Skin of body (tissue), 1 donor: ENCODE measurements at regions not wholly inside any gene's neighbourhood (a gene's known extent, or its start where the extent isn't known, plus 50 kb on each side); places are given as distances from the start of the nearest gene placed in this dataset.
"Not testable (repeated sequence)": the region's sequence is repeated elsewhere in the genome, so short reads cannot be mapped to it uniquely, and the experiment has no call there.

Source experiments
- DNase-seq: peaks from one replicate; lab custom pipeline; 2025; lab: John Stamatoyannopoulos, UW

DNA sequence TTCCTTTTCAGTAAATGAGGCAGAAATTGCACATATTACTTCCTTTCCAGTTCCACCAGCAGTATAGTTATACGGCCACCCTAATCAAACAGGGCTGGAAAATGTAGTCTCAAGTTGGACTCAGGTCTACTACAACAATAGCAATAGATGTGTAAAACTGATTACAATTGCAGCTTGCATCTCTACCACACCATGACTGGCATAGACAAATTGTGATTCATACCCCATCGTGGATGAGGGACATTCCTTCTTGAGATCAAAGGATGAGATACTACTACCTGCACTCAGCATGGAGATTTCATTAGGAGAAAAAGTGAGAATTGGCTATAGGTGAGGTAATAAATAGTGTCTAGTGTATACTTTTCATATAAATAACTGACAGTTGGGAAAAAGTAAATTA lies 1220.8 kb downstream of the TYW1 start:
- DNase-seq: no peak

DNA sequence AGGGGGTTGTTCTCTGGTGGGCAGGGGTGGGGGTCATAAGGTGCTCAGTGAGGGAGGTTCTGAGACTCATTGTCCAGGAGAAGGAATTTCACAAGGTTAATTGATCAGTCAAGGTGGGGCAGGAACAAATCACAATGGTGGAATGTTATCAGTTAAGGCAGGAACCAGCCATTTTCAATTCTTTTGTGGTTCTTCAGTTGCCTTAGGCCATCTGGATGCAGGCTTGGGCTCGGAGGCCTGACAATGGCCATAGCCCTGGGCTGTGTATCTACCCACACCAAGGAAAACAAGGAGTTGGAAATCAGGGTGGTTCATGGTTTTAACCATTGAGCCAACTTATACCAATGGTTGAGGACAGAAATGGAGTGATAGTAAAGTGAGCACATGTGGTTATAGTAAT lies 1221.8 kb downstream of the TYW1 start:
- no peak for DNase-seq

DNA sequence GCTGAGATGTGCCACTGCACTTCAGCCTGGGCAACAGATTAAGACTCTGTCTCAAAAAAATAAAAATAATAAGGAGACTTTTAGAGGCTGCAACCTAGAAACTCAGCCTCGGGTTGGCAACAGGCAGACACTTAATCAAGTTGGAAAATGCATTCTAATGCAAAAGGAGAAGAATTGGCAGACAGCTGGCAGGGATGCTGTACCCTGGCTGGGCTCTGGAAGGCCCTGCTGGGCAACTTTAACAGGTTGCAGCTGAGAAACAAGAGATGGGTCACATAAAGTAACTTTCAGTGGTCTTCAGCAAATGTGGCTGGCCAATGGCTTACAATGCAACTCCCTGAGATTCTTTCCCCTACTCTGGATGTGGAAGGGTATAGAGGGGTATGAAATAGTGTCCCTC lies 1225.7 kb downstream of the TYW1 start:
- DNase-seq: no peak

DNA sequence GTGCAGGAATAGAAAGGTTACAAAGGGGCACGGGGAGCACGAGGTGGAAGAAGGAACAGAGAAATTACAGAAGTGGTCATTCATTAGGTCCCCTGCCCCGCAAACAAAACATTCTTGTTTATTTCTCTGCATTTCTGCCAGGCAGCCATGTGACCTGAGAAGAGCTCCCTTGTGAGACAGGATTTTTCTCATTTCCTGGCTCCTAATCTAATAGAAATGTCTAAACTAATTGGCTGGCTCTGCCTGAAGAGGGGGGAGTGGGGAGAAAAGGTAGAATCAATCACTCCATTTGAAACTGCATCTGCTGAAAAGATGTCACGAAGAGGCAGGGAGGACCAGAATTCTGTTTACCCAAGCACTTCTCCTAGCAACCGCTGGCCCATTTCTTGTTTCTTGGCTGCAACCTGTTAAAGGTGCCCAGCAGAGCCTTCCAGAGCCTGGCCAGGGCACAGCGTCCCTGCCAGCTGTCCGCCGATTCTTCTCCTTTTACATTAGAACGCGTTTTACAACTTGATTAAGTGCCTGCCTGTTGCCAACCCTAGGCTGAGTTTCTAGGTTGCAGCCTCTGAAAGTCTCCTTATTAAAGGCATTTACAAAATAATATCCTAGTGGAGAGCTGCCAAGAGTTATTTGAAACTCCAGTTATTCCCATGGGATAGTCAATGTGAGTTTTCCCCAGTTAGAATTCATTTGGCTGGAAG lies 1227.6 kb downstream of the TYW1 start:
- DNase-seq: peak; percentile 14

DNA sequence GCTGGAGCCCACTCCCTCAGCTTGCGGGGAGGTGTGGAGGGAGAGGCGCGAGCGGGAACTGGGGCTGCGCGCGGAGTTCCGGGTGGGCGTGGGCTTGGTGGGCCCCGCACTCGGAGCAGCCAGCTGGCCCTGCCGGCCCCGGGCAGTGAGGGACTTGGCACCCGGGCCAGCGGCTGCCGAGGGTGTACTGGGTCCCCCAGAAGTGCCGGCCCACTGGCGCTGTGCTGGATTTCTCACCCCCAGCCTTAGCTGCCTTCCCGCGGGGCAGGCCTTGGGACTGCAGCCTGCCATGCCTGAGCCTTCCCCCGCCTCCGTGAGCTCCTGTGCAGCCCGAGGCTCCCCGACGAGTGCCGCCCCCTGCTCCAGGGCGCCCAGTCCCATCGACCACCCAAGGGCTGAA lies 1234.4 kb downstream of the TYW1 start:
- not testable (repeated sequence) for DNase-seq

DNA sequence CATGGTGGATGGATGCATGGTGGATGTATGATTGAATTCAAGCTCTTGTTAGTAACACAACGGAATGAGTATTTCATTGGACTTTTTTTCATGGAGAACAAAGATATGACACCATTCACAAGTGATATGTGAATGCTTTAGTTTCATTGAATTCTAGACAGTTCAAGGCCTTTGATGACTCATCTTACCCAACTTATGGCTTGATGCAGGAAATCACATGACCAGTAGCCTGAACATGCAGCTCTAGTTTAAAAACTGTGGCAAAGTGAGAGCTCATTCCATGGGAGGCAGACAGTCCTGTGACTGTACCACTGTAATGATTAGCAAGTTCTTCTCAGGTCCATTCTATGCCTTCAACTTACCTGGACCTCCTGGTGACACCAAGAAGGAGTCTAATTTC lies 1239.3 kb downstream of the TYW1 start:
- DNase-seq: no peak

DNA sequence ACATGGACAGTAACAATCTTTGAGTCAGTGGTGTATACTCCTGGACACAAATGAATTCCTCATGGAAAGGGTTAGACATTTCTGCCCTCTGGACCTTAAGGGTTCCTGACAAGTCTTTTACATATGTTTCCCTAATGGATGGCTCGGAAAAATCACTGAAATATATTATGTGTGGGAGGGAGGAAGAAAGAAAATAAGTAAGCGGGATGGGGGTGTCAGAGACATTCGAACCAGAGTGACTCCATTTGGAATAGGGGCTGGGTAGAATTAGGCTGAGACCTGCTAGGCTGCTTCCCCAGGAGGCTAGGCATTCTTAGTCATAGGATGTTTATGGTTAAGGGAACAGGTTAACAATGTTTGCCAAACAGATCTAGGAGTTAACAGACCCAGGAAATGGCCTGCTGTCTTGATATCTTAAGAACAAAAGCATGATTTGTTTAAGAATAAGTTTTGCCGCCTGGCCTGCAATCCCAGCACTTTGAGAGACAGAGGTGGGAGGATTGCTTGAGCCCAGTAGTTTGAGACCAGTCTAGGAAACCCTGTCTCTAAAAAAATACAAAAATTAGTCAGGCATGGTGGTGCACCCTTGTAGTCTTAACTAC lies 1241.7 kb downstream of the TYW1 start:
- no peak for DNase-seq

DNA sequence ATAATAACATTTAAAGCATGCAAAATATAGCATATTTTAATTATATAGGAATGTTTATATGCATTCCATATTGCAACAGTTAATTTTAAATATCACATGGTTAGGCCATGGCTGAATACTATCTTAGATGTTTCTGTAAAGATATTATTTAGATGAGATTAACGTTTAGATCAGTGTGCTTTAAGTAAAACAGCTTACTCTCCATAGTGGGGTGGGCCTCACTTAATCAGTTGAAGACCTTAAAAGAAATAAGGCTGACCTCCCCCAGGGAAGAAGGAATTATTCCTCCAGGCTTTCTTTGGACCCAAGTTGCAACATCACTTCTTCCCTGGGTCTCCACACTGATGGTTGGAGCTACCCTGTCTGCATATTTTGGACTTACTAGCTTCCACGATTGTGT lies 1246.5 kb downstream of the TYW1 start:
- no peak for DNase-seq

DNA sequence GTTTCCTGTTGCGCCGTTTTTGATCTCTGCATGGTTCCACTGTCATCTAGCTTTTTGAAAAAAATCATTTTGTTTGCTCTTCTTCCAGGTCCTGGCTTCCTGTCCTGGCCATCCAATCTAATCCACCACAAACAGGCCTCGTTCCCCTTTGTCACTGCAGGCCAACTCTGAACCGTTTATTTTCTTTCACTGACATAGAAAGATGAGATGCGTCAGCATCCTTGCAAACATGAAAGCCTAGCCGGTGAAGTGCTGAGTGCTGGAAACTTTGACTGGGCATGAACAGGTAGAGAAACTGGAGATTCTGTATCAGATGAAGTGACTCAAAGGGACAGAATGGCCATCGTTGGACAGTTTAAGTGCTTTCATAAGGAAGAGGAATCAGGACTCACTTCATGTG lies 1247.8 kb downstream of the TYW1 start:
- DNase-seq: no peak

DNA sequence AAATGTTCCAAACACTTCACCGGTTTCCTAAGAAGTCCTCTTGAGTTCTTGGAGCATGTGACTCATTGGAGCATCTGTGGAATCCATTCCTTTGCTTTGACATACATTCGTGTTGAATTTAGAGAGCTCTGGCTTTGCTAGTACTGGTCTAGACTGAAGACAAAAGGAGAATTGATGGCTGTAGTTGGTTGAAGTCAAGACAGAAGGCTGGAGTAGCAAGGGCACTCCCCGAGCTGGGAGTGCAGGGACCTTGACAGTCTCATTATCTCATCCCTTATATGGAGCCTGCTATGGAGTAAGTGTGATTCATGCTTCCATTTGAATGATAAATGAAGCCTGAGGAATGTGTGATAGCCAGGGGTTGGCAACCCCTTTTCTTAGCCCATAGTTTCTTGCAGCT lies 1249.1 kb downstream of the TYW1 start:
- DNase-seq: no peak

DNA sequence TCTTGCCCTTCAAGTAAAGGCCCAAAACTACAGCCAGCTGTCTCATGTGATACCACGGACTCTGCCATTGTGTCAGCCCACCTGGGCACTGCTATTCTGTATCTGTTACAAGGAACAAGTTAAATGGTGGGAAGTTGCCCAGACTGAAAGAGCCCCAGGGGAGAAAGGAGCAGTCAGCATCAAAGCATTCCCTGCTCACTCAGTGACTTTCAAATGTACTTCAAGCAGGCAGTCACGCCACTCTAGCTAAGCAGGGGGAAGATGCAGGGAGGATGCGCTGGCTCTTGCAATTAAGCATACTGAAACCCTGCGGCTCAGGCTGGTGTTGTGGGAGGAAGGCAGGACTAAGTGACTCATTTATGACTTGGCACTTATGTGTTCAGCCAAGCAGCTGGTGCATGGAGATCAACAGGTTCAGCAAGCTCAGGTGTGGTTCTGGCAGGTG lies 1249.6 kb downstream of the TYW1 start:
- DNase-seq: no peak

DNA sequence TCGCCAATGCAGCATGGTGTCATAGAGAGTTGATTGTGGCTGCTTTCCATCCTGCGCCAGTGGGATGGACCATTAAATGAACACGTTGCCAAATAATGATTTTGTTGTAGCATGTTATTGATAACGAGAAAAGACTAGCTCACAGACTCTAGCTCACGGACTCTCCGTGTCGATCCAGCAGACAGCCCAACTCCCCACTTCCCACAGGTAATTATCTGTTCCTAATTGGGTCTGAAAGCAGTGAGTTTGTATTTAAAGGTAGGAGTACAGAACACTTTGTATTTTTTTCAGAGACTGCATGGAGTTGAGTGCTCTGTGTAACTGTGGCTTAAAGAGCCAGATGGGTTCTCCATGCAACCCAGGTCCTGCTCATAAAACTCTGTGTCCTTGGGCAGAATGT lies 1250.5 kb downstream of the TYW1 start:
- no peak for DNase-seq

DNA sequence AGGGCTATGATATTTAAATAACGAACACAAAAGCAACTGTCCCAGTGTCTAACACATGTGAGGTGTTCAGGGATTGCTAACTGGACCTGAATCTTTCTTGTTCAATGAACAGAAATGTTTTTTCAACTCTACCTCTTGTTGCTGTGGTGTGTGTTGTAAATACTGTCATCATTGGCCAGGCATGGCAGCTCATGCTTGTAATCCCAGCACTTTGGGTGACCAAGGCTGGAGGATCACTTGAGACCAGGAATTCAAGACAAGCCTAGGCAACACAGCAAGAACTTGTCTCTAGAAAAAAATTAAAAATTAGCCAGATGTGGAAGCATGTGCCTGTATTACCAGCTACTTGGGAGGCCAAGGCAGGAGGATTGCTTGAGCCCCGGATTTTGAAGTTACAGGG lies 1250.9 kb downstream of the TYW1 start:
- no peak for DNase-seq

DNA sequence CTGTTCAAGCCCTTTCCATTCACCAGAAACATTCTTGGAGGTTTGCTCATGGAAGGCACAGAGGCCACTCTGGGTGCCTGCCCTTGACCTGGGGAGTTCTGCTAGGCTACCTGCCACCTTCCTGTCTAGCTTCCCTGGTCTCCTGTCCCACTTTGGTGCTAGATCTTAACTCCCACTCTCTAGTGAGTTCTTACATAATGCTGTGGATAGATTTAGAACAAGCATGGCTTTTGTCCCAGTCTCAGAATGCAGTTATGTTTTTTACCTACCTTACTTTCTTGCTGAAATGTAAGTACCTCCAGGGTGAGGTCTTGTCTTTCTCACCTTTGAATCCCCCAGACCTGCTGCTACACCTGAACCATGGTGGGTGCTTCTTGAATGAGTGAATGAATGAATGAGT lies 1252.3 kb downstream of the TYW1 start:
- no peak for DNase-seq

DNA sequence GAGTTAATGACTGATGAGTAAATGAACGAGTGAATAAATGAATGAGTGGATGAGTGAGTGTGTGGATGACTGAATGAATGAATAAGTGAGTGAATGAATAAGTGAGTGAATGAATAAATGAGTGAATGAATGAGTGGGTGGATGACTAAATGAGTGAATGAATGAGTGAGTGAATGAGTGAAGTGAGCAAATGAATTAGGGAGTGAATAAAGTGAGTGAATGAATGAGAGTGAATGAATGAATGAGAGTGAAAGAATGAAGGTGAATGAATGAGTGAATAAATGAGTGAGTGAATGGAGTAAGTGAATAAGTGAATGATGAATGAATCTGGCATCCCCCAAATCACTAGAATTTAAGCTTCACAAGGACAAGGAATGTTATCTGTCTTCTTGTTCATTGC lies 1253.0 kb downstream of the TYW1 start:
- DNase-seq: no peak

DNA sequence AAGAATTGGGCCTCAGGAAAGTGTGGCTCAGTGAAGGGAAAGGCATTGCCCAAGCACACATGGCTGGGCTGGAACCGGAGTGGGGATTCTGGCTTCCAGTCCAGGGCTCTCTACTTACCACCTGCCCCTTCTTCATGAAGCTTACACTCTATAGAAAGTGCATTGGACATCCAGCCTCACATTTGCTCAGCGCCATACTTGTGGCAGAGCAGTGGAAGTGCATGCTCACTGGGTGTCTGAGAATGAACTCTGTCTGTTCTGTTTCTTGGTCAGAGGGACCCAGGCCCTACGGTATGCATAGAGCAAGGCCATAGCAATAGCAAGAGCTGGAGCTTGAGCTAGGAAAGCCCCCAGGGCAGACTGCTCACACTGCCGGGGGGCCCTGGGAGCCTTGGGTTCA lies 1253.5 kb downstream of the TYW1 start:
- DNase-seq: no peak

DNA sequence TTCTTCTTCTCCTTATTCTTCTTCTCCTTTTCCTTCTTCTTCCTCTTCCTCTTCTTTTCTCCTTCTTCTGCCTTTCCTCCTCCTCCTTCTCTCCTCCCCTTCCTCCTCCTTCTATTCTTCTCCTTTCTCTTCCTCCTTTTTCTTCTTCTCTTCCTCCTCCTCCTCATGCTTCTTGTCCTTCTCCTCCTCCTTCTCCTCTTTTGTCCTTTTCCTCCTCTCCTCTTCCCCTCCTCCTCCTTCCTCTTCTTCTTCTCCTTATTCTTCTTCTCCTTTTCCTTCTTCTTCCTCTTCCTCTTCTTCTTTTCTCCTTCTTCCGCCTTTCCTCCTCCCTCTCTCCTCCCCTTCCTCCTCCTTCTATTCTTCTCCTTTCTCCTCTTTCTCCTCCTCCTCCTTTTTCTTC lies 1258.2 kb downstream of the TYW1 start:
- not testable (repeated sequence) for DNase-seq

DNA sequence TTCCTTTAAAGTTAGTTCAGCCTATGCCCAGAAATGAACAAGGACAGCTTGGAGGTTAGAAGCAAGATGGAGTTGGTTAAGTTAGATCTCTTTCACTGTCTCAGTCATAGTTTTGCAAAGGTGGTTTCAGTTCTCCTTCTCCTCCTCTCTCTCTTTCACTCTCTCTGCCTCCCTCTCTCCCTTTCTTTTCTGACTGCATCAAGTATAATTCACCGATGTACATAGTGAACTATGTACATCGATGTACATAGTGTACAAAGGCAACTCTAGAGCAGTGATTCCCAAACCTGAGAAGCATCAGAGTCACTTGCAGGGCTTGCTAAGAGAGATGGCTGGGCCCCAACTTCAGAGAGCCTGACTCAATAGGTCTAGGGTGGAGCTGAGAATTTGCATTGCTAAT lies 1259.7 kb downstream of the TYW1 start:
- no peak for DNase-seq

DNA sequence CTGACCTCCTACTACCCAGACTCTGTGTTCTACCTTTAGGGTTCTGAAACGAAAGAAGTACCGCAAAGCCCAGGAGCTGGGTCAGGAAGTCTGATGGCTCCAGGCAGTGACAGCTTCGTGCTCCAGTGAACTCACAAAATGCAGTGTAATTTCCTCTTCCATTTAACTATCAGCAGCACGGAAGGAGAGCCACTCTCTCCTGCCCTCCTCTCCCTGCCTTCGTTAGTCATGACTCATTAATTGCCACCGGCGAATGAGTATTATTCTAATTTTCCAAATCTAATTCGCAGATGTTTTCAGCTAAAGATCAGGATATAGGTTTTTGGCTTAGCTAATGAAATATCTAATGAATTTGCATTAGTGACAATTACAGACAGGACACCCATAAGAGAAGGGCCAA lies 1262.0 kb downstream of the TYW1 start:
- no peak for DNase-seq

DNA sequence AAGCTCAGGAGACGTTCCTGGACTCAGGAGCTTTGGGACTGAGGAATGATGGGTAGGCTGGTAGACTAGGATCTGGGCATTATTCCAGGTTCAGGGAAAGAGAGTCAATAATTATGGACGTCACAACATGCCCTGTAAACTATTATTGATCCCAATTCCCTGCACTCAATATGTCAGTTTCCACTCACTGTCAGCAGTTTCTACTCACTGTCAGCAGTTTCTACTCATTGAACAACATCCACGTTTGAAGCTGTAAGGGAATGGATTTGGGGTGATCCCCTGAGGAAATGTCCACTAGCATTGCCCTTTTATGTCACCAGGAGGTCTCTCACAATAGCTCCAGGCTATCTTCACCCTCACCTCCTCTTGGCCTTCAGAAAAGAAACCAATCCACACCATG lies 1268.6 kb downstream of the TYW1 start:
- DNase-seq: no peak

DNA sequence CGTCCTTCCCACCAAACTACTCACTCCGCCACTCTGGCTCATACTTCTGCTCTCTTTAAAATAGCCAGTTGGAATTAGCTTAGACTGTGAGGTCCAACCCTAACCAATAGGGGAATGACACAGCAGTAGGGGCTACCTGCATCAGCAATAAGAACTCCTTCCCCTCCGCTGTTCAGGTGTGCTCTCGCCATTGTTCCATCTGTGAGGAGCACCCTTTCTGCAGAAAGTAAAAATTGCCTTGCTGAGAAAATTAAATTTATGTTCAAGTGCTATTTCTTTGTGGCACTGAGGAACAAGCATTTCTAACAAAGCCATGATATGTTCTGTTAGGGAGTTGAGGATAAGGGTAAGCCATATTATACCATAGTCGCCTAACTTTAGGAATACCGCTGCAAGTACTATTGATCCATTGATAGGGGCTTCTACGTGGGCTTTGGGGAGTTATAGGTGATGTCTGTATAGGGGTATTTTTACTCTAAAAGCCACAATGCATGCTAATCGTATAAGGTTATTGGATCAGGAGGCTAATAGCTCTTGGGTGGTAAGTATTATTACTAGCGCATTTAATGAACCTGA lies 1269.5 kb downstream of the TYW1 start:
- DNase-seq: no peak

DNA sequence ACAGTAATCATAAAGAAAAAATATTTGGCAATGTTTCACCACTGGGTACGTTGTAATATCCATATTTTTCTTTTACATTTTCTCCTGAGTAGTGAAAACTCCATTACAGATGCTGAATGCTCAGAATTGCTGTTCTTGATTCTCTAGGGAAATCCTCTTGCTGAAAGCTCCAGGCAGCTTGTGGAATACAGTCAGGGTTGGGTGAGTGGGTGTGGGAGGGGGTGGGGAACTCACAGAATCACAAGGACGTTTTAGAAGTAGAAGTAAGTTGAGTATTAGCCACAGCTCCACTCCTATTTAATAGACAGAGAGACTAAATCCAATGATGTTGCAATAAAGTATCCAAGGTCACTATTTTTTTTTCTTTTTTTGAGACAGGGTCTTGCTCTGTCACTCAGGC lies 1270.9 kb downstream of the TYW1 start:
- DNase-seq: no peak

DNA sequence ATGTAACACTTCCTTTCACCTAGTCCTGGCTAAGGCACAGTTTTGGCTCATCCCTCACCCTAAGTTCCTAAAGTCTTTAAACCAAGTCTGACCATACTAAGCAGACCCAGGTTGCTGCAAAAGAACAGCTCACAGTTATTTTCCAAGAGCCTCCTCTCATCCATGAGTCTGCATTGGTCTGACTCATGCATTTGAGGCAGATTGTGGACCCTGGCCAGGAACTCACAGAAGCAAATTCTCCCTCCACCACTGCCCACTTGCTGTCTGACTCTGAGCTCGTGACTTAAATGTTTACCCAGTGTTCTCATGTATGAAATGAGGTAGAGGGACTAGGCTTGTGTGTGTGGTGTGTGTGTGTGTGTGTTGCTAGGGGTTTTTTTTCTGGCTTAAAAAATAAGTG lies 1272.8 kb downstream of the TYW1 start:
- DNase-seq: no peak
